ENCODE measurements at regions not wholly inside any gene's neighbourhood (a gene's known extent, or its start where the extent isn't known, plus 50 kb on each side); places are given as distances from the start of the nearest gene placed in this dataset.

DNA sequence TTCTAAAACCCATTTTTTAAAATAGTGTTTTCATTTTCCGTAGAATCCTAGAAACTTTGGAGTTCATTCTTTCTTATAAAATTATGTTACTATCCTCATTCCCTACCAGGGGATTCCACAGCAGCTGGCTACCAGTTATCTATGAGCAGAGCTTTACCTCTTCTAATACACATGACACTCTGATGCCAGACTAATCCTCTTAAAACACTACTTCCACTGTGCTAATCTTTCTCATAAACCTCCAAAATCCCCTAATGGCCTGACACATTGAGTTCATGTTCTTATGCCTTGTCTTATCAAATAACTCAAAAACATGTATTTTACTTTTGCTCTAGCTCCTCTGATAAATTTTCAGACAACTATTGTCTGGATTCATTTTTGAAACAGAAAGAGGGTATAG, 633.6 kb upstream of the FTMT start:
- no peak for TF ChIP-seq POLR2A (IDR thresholded peaks at IDR 0.05)
- TF ChIP-seq, protein P1, sequence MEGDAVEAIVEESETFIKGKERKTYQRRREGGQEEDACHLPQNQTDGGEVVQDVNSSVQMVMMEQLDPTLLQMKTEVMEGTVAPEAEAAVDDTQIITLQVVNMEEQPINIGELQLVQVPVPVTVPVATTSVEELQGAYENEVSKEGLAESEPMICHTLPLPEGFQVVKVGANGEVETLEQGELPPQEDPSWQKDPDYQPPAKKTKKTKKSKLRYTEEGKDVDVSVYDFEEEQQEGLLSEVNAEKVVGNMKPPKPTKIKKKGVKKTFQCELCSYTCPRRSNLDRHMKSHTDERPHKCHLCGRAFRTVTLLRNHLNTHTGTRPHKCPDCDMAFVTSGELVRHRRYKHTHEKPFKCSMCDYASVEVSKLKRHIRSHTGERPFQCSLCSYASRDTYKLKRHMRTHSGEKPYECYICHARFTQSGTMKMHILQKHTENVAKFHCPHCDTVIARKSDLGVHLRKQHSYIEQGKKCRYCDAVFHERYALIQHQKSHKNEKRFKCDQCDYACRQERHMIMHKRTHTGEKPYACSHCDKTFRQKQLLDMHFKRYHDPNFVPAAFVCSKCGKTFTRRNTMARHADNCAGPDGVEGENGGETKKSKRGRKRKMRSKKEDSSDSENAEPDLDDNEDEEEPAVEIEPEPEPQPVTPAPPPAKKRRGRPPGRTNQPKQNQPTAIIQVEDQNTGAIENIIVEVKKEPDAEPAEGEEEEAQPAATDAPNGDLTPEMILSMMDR (IDR thresholded peaks at IDR 0.05): no peak

Measured in transverse colon (tissue), 3 donors.